ENCODE measurements at regions not wholly inside any gene's neighbourhood (a gene's known extent, or its start where the extent isn't known, plus 50 kb on each side); places are given as distances from the start of the nearest gene placed in this dataset.
"Not testable (repeated sequence)": the region's sequence is repeated elsewhere in the genome, so short reads cannot be mapped to it uniquely, and the experiment has no call there.

- Histone ChIP-seq H3K4me1 (ENCODE audit: insufficient read depth, low read length) (no peaks in the 10 kb centered on the region), H3K9ac (ENCODE audit: low read depth, low read length) (no peak overlapping the region), H3K9me3 (ENCODE audit: control insufficient read depth, insufficient read depth, low read length) (no peaks in the 10 kb centered on the region), H3K36me3 (ENCODE audit: insufficient read depth, low read length) (no peaks in the 10 kb centered on the region)
These were observed 133.4 kb upstream of the SATB1 start for GRCh38 chr3:18558507-18558906.

GRCh38 chr3:18557216-18557615 is 132.1 kb upstream of the SATB1 start:
- H3K4me1 ChIP-seq (ENCODE audit: insufficient read depth, low read length), result no peaks in the 10 kb centered on the region
- H3K9ac ChIP-seq (ENCODE audit: low read depth, low read length), result no peak overlapping the region
- H3K36me3 ChIP-seq (ENCODE audit: insufficient read depth, low read length), result no peaks in the 10 kb centered on the region

GRCh38 chr3:18556503-18557135 is 131.5 kb upstream of the SATB1 start:
- no peaks in the 10 kb centered on the region for H3K4me1 ChIP-seq (ENCODE audit: insufficient read depth, low read length)
- H3K9me3 ChIP-seq (ENCODE audit: control insufficient read depth, insufficient read depth, low read length), result no peaks in the 10 kb centered on the region
- H3K36me3 ChIP-seq (ENCODE audit: insufficient read depth, low read length), result no peaks in the 10 kb centered on the region
- H3K9ac ChIP-seq (ENCODE audit: low read depth, low read length), result no peak overlapping the region

More at GRCh38 chr3:18557216-18557615, 132.1 kb upstream of the SATB1 start:
- no peaks in the 10 kb centered on the region for H3K9me3 ChIP-seq (ENCODE audit: control insufficient read depth, insufficient read depth, low read length)

GRCh38 chr3:18556001-18556408 is 130.9 kb upstream of the SATB1 start:
- Histone ChIP-seq H3K36me3 (ENCODE audit: insufficient read depth, low read length) (no peaks in the 10 kb centered on the region), H3K4me1 (ENCODE audit: insufficient read depth, low read length) (no peaks in the 10 kb centered on the region), H3K9ac (ENCODE audit: low read depth, low read length) (no peak overlapping the region), H3K9me3 (ENCODE audit: control insufficient read depth, insufficient read depth, low read length) (no peaks in the 10 kb centered on the region)

DNA sequence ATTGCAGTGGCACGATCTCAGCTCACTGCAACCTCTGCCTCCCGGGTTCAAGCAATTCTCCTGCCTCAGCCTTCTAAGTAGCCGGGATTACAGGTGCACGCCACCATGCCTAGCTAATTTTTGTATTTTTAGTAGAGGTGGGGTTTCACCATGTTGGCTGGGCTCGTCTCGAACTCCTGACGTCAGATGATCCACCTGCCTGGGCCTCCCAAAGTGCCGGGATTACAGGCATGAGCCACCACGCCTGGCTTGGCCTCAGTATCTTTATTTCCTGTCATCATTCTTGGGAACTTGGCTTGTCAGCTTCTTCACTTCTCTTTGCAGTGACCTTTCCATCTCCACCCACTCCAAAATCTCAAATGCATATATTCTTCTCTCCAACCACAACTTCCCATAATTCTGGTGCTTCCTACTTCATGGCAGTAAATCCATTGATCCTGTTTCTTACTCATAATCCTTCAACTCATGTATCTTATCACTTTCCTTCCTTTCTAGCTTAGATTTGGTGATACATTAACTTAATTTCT is 127.5 kb upstream of the SATB1 start:
- H3K4me1 ChIP-seq (ENCODE audit: insufficient read depth, low read length); H3K9ac ChIP-seq (ENCODE audit: low read depth, low read length); H3K9me3 ChIP-seq (ENCODE audit: control insufficient read depth, insufficient read depth, low read length); H3K36me3 ChIP-seq (ENCODE audit: insufficient read depth, low read length): not testable (repeated sequence)

DNA sequence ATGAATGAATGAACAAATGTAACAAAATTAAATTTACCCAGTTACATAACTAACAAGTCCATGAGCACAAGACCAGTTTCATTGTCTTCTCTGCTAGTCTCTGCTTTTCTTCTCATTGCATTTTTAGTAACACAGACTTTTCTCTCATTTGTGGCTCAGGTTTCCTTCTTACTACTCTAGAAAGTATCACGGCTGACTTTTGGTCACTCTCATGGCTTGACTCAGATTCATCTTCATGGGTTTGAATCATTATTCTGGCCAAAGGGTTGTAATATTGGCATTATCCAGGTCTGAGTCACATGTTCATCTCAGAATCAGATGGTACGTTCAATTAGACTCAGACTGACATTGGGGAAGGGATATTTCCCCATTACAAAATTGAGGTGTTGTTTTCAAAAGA is 121.5 kb upstream of the SATB1 start:
- no peaks in the 10 kb centered on the region for H3K36me3 ChIP-seq (ENCODE audit: insufficient read depth, low read length)
- no peak overlapping the region for H3K9ac ChIP-seq (ENCODE audit: low read depth, low read length)

GRCh38 chr3:18544146-18544545 is 119.0 kb upstream of the SATB1 start:
- H3K9ac ChIP-seq (ENCODE audit: low read depth, low read length), result no peak overlapping the region
- H3K9me3 ChIP-seq (ENCODE audit: control insufficient read depth, insufficient read depth, low read length), result no peaks in the 10 kb centered on the region
- H3K36me3 ChIP-seq (ENCODE audit: insufficient read depth, low read length), result no peaks in the 10 kb centered on the region
- no peaks in the 10 kb centered on the region for H3K4me1 ChIP-seq (ENCODE audit: insufficient read depth, low read length)

More for the DNA sequence above, 121.5 kb upstream of the SATB1 start:
- H3K9me3 ChIP-seq (ENCODE audit: control insufficient read depth, insufficient read depth, low read length), result no peaks in the 10 kb centered on the region
- H3K4me1 ChIP-seq (ENCODE audit: insufficient read depth, low read length), result no peaks in the 10 kb centered on the region

DNA sequence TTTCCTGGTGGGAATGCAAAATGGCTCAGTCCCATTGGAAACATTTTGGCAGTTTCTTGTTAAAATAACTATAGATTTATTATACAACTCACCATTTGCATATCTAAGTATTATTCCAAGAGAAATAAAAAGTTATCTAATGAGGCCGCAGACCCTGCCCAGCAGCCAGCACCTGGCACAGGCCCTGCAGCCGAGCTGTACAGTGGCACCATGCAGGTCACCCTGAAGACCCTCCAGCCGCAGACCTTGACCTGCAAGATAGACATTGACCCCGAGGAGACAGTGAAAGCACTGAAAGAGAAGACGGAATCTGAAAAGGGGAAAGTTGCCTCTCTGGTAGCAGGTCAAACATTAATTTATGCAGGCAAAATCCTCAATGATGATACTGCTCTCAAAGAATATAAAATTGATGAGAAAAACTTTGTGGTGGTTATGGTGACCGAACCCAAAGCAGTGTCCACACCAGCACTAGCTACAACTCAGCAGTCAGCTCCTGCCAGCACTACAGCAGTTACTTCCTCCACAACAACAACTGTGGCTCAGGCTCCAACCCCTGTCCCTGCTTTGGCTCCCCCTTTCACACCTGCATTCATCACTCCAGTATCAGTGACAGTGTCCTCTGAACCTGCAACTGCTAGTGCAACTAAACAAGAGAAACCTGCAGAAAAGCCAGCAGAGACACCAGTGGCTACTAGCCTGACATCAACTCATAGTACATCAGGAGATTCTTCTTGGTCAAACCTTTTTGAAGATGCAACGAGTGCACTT is 113.5 kb upstream of the SATB1 start:
- no peak overlapping the region for H3K9ac ChIP-seq (ENCODE audit: low read depth, low read length)
- H3K9me3 ChIP-seq (ENCODE audit: control insufficient read depth, insufficient read depth, low read length), result no peaks in the 10 kb centered on the region
- no peaks in the 10 kb centered on the region for H3K4me1 ChIP-seq (ENCODE audit: insufficient read depth, low read length)
- no peaks in the 10 kb centered on the region for H3K36me3 ChIP-seq (ENCODE audit: insufficient read depth, low read length)

GRCh38 chr3:18533039-18533438 is 107.9 kb upstream of the SATB1 start:
- no peaks in the 10 kb centered on the region for H3K4me1 ChIP-seq (ENCODE audit: insufficient read depth, low read length)
- H3K36me3 ChIP-seq (ENCODE audit: insufficient read depth, low read length), result no peaks in the 10 kb centered on the region
- no peaks in the 10 kb centered on the region for H3K9me3 ChIP-seq (ENCODE audit: control insufficient read depth, insufficient read depth, low read length)
- no peak overlapping the region for H3K9ac ChIP-seq (ENCODE audit: low read depth, low read length)

- Histone ChIP-seq H3K4me1 (ENCODE audit: insufficient read depth, low read length) (no peaks in the 10 kb centered on the region), H3K9ac (ENCODE audit: low read depth, low read length) (no peak overlapping the region), H3K36me3 (ENCODE audit: insufficient read depth, low read length) (no peaks in the 10 kb centered on the region), H3K9me3 (ENCODE audit: control insufficient read depth, insufficient read depth, low read length) (no peaks in the 10 kb centered on the region)
These were observed 106.5 kb upstream of the SATB1 start for GRCh38 chr3:18531662-18532061.

DNA sequence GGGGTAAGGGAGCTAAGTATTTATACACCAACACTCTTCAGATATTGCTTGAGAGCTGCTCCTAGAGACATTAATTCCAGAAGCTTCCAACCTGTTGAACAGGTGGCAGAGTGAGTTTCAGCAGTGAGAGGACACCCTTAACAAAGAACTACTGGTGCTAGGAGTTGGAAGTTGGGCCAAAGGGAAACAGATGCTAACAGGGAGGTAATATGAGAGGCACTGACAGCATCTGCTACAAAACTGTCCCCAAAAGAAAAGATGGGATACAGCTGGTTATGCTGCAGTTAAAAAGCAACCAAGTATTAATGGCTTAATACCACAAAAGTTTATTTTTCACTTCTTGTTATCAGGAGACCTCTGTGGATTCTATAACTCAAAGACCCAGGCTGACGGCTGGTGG is 104.5 kb upstream of the SATB1 start:
- H3K4me1 ChIP-seq (ENCODE audit: insufficient read depth, low read length), result no peaks in the 10 kb centered on the region
- H3K9me3 ChIP-seq (ENCODE audit: control insufficient read depth, insufficient read depth, low read length), result peaks cover 3% of the 10 kb centered on the region; the same call in 1 of the 2 replicates

GRCh38 chr3:18527691-18528090 is 102.6 kb upstream of the SATB1 start:
- Histone ChIP-seq H3K36me3 (ENCODE audit: insufficient read depth, low read length) (no peaks in the 10 kb centered on the region), H3K9ac (ENCODE audit: low read depth, low read length) (no peak overlapping the region), H3K9me3 (ENCODE audit: control insufficient read depth, insufficient read depth, low read length) (peaks cover 3% of the 10 kb centered on the region; the same call in 1 of the 2 replicates), H3K4me1 (ENCODE audit: insufficient read depth, low read length) (no peaks in the 10 kb centered on the region)

More for the DNA sequence above, 104.5 kb upstream of the SATB1 start:
- no peaks in the 10 kb centered on the region for H3K36me3 ChIP-seq (ENCODE audit: insufficient read depth, low read length)
- no peak overlapping the region for H3K9ac ChIP-seq (ENCODE audit: low read depth, low read length)

GRCh38 chr3:18526667-18527066 is 101.5 kb upstream of the SATB1 start:
- no peak overlapping the region for H3K9ac ChIP-seq (ENCODE audit: low read depth, low read length)
- peaks cover 3% of the 10 kb centered on the region for H3K9me3 ChIP-seq (ENCODE audit: control insufficient read depth, insufficient read depth, low read length)
- no peaks in the 10 kb centered on the region for H3K4me1 ChIP-seq (ENCODE audit: insufficient read depth, low read length)
- H3K36me3 ChIP-seq (ENCODE audit: insufficient read depth, low read length), result no peaks in the 10 kb centered on the region

GRCh38 chr3:18516170-18516569 is 91.0 kb upstream of the SATB1 start:
- H3K4me1 ChIP-seq (ENCODE audit: insufficient read depth, low read length); H3K36me3 ChIP-seq (ENCODE audit: insufficient read depth, low read length); H3K9me3 ChIP-seq (ENCODE audit: control insufficient read depth, insufficient read depth, low read length): not testable (repeated sequence)
- H3K9ac ChIP-seq (ENCODE audit: low read depth, low read length), result peak overlapping the region; percentile 73

DNA sequence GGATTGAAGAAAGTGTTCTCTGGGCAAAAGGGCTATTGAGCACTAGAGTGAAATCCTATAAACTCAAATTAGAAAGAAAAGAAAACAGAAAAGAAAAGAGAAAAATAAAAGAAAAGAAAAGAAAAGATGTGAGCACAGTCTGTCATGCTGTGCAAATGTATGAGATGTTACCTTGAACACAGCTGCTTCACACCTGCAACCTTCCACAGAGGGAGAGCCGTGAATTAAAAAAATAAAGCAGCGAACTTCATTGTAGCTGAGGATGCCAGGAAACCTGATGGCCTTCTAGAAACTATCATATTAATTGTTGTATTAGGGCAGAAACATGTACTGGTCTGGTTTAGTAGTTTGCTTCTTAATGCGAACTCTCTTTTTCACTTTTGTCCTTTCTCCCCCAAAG is 88.0 kb upstream of the SATB1 start:
- Histone ChIP-seq H3K36me3 (ENCODE audit: insufficient read depth, low read length) (no peaks in the 10 kb centered on the region), H3K9ac (ENCODE audit: low read depth, low read length) (no peak overlapping the region), H3K9me3 (ENCODE audit: control insufficient read depth, insufficient read depth, low read length) (no peaks in the 10 kb centered on the region), H3K4me1 (ENCODE audit: insufficient read depth, low read length) (no peaks in the 10 kb centered on the region)
